ENCODE measurements at regions not wholly inside any gene's neighbourhood (a gene's known extent, or its start where the extent isn't known, plus 50 kb on each side); places are given as distances from the start of the nearest gene placed in this dataset.

DNA sequence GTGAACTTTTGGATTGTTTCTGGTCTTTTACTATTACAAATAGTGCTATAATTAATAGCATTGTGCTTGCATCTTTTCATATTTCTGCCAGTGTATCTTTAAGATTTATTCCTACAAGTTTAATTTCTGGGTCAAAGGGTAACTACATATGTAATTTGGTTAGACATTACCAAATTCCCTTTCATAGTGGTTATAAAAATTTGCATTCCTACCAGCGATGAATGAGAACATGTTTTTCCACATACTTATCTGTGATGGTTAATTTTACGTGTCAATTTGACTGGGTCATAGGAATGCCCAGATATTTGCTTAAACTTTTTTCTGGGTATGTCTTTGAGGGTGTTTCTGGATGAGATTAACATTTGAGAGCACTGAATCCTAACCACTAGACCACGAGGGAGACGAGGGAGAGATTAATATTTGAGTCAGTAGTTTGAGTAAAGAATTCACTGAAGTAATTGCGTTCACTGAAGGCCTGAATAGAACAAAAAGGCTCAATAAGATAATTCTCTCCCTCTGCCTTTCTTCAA, 132.3 kb upstream of the NEO1 start:
- no peak for DNase-seq (ENCODE audit: low spot score)

DNA sequence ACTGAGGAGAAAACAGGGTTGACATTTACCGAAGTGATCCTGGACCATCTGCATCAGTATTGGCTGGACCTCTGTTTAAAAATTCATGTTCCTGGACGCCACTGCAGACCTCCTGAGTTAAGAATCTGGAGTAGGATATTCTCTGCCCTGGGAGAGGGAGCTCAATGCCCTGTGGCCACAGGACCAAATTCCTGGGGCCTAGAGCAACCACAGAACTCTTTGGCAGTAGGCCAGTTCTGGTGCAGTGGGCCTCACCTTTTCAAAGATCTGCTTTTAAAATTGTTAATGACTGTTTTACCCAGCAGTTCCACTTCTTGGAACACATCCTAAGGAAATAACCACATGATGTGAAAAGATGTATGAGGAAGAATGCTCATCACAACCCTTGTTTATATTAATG, 133.3 kb upstream of the ADPGK start:
- DNase-seq (ENCODE audit: low spot score): peak; percentile 73

DNA sequence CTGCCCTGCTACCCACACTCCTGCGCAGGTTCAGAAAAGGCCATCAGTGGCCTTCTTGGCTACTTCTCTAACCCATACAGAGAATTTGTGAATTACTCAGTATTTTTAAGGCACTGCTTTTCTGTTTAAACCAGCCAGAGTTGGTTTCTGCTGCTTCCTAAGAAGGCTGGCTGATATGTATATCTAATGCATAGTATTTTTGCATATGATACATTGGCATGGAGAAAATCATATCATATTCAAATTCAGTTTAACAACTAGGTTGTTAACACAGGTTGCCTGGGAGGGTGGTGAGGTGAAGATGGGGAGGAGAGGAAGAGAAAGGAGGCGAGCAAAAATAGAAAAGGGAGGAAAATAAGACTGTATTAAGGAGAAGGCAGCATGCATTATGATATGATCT, 132.8 kb upstream of the ADPGK start:
- DNase-seq (ENCODE audit: low spot score): no peak

DNA sequence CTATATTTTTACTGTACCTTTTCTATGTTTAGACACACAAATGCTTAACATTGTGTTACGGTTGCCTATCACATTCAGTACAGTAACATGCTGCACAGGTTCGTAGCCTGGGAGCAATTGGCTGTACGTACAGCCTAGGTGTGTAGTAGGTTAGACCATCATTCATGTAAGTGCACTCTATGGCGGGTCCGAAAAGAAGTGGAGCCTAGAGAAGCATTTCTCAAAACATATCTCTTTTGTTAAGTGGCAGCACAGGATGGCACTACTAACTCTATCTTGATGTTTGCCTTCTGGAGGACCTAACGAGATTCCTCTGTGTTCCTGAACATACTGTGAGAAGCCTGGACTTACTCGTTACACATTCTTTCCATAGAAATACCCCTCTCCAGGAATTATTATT, 132.3 kb upstream of the ADPGK start:
- DNase-seq (ENCODE audit: low spot score): no peak

DNA sequence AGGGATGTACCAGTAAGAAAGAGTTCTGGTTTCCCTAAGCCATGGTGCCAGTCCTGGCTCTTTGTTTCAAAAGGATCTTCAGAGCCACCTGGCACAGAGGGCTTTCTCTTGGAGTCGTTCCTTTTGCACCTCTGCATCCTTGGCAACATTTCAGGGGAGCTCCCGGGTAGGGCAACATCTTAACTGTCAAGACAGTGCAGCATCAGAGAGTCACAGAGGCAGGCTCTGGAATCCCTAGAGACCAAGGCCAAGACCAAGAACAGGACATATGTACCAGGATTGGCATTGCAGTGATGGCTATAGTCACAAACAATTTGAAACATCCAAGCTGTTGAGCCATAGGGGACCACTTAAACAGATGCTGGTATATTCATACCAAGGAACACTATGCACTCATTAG, 129.4 kb upstream of the ADPGK start:
- DNase-seq (ENCODE audit: low spot score): no peak

DNA sequence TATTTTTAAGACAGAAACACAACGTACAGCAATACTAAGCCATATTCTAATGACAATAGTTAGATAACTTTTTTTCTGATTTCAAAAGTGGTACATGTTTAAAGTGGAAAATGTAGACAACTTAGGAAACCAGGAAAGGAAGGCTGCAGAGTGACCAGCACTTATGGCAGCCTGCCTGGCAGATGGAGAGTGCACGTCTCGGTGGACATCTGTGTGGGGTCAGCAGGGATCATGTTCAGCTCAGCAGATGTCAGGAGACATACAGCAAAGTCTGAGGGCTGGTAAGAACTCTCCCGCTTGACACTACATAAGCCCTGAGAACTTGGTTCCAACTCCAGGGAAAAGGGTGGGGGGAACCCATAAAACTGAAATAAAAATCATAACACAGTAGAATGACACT, 128.6 kb upstream of the ADPGK start:
- no peak for DNase-seq (ENCODE audit: low spot score)

DNA sequence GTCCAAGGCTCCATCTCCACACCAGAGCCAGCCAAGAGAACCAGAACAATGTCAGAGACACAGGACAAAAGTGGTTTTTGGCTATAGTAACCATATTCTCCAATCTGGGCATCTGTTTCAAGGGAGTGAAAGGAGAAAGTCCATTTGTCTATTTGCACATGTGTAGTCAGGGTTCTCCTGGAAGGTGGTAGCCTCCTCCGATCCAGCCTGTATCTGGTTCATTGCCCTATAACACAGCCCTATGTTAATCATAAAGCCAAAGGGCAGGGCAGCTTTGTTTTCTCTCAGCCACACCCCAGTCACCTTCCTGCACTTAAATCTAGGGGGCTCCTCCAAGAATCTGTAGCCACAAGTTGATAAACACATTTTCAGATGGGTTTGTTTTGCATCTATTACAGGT, 128.1 kb upstream of the ADPGK start:
- DNase-seq (ENCODE audit: low spot score): no peak

DNA sequence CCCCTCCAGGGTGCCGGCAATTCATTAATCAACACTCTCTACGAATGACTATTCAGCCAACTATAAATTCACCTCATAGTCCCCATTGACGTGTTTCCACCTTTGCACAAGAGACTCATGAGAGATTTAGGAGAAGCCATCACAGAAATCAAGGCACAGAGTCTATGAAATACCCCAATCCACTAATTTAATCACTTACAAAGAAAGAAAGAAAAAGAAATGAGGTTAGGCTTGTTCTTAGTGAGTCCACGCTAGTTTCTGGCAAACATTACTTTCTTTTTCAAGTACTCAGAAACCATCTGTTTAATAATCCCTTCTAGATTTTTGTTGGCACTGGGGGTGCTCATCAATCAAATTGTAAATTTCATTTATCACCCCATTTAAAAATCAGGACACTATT, 125.2 kb upstream of the ADPGK start:
- DNase-seq (ENCODE audit: low spot score): no peak

DNA sequence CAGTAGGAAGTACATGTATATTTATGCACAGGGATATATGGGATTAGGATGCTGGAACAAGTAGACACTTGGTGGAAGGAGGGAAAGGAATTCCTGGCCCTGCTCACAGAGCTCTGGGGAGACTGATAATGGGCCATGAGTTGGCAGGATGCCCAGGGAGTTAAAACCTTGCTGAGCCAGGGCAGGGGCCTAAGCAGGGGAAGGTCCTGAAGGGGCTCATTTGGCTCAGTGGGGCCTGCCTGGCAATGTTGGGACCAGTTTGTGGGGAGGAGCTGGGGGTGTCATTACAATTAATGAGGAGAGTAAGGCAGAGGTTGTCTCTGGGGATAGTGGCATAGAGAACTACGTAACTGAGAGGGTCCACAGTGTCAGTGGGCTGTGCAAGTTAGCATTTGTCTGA, 124.2 kb upstream of the ADPGK start:
- DNase-seq (ENCODE audit: low spot score): no peak

DNA sequence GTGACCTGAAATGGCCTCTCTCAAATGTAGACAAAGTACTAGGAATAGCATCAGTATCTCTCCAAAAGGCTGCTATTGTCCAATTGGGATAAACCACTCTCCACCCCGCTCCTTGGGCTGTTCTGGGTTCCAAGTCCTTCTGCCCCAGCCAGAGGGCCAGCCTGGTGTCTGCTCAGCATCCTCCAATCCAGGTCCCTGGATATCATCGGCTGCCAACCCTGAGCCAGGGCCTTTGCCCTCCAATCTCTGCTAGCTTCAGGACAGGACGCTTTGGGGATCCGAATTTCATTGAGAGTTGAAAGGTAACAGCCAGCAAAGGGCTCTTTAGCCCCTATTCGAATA, 119.3 kb upstream of the ADPGK start:
- no peak for DNase-seq (ENCODE audit: low spot score)

DNA sequence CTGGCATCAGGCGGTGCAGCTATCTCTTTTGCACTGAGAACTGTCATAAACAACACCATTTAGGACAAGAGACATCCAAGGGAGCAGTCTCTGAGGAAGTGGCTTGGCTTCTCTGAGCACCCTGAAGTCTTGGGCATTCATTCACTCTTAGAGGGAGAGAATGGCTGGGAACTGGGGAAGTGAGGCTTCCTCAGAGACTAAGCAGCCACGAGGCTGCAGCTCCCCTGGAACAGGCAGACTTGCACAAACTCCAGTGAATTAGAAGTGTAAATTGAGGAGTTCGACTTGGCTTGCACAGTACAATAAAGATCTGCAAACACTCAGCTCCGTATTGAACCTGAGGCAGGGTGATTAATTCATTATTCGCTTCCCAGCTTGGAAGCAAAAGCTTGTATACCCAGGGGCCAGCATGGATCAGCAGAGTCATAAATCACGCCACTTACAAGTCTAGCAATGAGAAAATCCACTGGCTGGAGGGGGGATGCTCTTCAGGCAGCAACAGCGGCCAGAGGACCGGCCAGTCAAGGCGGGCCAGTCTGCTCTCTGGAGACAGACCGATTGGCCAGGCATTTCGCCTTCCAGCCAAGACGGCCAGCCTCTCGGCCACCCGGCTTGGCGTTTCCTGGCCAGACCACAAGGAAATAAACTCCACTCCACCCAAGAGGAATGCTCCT, 118.8 kb upstream of the ADPGK start:
- DNase-seq (ENCODE audit: low spot score): peak; percentile 87

DNA sequence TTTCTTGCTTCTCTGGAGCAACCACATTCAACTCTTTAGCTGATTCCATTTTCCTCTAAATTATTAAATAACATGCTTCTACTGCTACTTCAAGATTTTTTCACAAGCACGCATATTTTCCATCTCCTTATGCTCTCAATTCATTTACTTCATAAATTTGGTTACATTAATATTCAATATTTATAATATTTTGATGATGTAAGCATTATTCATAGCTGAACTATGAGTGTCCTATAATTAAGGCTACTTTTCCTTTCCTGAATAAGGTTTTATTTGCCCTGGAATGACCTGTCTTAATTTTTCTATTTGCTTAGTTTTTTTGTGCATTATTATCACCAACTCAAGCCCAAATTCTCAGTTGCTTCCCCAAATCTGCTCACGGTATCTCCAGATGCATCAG, 109.4 kb upstream of the ADPGK start:
- DNase-seq (ENCODE audit: low spot score): no peak

DNA sequence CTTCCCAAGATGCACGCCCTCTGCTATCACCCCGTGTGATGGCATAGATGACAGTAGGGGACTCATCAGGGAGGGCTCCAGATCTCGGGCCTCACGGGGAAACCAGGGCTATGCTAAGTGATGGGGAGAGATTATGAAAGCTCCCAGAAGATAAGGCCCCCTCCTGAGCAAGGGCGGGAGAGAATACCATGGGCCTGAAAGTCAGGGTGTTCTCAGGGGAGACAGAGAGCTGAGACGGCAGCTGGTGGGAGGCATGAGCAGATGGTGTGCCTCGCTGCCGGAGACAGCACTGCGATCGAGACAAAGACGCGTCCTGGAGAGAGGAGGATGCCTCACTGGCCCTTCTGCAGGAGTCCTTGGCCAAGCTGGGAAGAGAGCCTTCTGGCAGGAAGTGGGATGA, 106.5 kb upstream of the ADPGK start:
- no peak for DNase-seq (ENCODE audit: low spot score)

DNA sequence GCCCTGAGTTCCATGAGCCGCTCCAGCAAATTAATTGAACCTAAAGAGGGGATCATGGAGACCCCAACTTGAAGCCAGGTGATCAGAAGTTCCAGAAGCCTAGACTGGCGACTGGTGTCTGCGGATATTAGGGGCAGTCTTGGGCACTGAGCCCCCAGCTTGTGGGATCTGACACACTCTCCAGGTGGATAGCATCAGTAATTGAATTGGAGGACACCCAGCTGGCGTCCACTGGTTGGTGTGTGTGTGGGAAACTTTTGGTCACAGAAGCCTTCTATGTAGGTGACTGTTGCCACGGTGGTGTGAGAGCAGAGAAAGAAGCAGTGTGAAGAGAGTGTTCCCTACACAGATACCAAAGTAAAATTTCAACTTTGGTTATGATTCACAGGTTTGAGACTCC, 106.0 kb upstream of the ADPGK start:
- no peak for DNase-seq (ENCODE audit: low spot score)

DNA sequence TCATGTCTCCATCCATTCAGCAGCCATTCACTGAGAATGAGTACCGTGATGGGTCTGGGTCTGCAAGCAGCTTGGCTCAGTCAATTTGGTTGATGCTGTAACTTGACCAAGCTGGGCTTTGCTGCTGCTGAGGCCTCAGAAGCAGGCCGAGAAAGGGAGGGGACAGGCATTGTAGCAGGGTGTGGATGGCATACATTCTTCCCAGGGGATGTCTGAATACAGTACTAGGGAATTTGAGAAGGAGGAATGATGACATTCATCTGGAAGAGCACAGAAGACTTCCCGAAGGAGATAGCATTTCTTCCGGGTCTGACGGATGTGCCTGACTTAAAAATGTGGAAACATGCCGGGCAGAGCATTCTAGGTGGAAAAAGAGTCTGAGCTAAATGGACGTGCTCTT, 105.3 kb upstream of the ADPGK start:
- no peak for DNase-seq (ENCODE audit: low spot score)

DNA sequence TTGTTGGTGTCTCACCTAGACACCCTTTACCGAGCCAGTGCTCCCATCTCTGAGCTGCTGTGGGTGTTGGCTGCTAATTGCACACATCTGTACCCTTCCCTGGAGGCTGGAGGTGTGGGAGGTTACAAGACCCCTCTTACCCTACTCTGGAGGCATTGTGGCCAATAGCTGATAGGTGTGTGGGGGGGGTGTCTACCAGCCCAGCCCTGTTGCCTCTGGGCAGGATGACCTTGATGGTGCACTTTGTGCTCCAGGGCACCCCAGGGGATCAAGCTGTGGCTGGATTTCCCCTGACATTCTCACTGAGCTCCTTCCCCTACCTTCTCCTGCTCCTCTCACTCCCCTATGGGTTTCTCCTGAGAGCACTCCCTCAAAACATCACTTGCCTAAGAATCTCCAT, 104.7 kb upstream of the ADPGK start:
- DNase-seq (ENCODE audit: low spot score): no peak

DNA sequence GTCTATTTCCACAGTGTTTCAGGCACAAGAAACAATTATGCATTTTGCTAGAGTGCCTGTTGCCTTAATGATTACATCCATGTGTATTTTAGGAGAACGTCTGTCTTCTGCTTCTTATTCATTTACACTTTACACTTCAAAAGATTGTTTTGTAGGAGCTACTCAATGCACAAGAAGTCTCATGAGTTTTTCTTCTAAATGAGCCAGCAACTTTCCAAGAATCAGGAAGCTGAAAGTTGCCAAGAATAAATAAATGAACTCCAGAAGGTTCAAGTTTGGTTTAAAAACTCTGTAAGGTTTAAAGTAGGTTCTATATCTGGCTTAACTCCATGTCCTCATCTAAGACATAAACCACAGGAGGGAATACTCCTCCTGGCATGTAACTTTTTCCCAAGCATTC, 103.8 kb upstream of the ADPGK start:
- DNase-seq (ENCODE audit: low spot score): no peak

DNA sequence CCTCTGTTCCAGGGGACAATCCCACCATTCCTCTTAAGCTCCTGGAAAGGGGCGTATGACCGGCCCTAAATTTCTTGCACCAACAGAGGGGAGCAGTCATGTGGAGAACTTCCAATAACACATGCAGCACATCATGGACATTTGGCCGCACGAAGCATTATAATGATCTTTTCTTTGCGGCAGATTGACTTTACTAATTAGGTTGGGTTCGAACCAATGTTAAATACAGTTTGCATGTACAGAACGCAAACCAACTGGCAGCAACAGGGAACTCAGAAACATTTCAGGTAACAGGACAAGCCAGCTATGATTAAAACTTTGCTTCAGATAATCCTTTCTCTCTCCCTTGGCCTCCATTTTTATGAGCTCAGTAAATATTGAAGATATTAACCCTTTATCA, 100.8 kb upstream of the ADPGK start:
- no peak for DNase-seq (ENCODE audit: low spot score)

DNA sequence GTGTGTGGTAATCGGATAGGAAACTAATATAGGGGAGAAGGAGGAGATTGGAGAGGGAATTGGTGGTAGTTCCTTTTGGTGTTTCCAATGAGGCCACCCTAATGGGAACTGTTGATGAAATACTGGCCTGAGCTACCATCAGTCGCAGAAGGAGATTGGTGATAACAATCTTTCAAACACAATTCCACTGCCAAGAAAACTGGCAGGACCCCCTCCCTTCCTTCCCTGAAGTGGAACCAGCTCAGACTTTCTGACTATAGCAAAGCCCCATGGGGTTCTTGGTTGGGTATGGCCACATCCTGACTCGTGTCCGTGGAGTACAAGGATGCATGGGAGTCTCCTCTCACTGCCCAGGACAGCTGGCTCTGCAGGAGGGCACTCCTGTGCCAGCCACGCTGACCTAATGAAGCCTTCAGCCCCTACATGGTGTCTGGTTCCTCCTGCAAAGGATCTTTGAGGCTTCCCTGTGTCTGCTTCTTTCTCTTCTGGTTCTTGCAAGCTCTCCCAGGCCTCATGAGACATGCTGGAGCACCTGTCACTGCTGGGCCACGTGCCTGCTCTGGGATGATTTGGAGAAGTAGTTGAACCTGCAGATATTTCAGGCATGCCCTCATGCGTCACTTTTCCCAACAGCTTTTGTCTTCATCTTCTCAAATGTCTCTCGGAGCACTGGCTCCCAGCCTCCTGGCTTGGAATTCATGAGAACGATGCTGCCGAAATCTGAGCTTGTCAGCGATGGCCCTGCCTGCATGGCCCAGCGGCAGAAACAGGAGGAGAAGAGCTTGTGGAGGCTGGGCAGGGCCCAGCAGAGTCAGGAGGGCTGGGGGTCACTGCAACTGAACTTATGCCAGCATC, 90.0 kb upstream of the ADPGK start:
- no peak for DNase-seq (ENCODE audit: low spot score)

DNA sequence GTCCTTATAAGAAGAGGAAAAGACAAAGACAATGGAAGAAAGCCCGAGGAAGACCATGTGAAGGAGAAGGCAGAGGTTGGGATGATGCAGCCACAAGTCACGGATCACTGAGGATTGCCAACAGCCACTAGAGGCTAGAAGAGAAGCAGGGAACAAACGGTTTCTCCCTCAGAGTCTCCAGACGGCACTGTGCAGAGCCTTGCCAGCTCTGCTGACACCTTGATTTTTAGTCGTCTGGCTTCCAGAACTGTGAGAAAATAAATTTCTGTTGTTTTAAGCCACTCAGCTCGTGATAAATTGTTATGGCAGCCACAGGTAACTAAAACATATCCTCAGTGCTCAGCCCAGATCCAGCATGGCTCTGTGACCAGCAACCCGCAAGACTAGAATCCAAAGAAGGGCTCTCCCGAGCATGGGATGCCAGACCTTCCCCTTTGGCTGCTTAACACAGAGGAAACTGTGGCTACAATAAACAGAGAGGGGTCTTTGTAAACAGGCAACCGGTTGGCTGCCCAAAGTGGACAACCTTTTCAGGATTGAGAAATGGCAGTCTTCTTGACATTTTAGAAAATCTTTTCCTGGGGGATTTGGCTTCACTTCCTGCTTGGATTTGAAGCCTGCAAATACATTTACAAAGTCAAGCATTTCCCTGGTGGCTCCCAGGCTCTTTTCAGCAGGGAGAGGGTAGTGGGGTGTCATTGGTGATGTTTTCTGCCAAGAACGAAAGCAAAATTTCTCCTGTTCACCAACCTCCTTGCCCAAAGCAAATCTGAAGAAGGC, 88.7 kb upstream of the ADPGK start:
- DNase-seq (ENCODE audit: low spot score): no peak

DNA sequence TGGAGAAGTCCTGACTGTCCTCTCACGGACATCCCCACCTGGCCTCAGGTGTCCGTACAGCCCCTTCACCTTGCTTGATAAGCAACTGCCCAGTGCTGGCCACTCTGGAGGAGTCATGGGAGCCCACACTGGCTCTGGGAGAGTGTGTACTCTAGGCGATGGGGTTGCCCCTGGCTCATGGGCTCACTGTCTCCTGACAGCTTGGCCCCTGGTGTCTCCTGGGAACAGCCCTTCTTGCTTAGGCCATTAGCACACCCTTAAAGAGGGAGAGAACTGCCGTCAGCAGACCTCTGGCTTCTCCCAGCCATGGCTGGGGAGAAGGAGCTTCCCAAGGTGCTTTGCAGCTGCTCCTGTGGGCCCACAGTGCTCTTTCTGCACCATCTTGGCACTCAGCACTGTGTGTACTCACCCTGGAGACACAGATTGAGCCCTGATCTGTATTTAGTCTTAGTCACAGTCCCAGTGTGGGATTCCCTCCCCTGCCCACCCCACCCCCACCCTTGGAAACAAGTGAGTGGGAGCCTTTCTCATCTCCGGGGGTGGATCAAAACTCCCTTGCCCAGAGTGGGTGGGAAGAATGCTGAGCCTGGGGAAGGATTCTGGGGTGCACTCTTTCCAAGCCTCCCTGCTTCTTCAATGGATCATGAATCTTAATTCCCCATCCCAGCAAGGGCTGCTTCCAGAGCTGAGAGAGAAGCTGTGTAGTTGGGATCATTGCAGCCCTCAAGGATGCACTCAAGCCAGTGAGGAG, 83.5 kb upstream of the ADPGK start:
- DNase-seq (ENCODE audit: low spot score): no peak

DNA sequence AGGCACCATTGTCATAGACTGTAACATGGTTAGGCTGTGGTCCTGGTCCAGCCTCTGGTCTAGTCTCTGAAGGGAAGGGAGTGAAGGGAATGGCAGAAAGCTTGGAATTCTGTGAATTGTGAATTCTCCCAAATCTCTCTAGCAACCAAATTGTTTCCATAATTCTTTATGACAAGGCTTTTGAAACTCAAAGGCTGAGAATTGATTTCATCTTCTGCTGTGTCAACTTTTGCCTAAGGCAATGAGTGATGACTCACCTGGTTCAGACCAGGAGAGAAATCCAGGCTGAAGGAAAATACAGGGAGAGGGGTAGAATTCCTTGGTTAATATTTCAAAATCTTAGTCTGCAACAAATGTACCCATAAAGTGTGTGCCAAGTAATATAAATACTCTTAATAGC, 82.6 kb upstream of the ADPGK start:
- no peak for DNase-seq (ENCODE audit: low spot score)

Data from H4 (cell line).